HG03520 (cell line): ENCODE measurements at regions not wholly inside any gene's neighbourhood (a gene's known extent, or its start where the extent isn't known, plus 50 kb on each side); places are given as distances from the start of the nearest gene placed in this dataset.
"Not testable (repeated sequence)": the region's sequence is repeated elsewhere in the genome, so short reads cannot be mapped to it uniquely, and the experiment has no call there.

Source experiments
- ATAC-seq: cut with Tn5 transposase; IDR thresholded peaks from one replicate; pipeline ENCODE4 v1.9.1; 2021; ENCODE audit warnings: mild to moderate bottlenecking, moderate library complexity; ENCODE audit not compliant: unreplicated experiment

- not testable (repeated sequence) for ATAC-seq
Observed at GRCh38 chr1:146654763-146655162, 283.4 kb upstream of the NBPF12 start.

- ATAC-seq = not testable (repeated sequence)
Observed at GRCh38 chr1:146645978-146646604, 292.0 kb upstream of the NBPF12 start.

- not testable (repeated sequence) for ATAC-seq
Observed at GRCh38 chr1:146641534-146641933, 296.6 kb upstream of the NBPF12 start.

GRCh38 chr1:146640671-146641070 lies 297.5 kb upstream of the NBPF12 start:
- not testable (repeated sequence) for ATAC-seq

- ATAC-seq = not testable (repeated sequence)
Observed at GRCh38 chr1:146630302-146630701, 307.8 kb upstream of the NBPF12 start.

GRCh38 chr1:146618582-146618981 lies 319.5 kb upstream of the NBPF12 start:
- ATAC-seq = not testable (repeated sequence)

- ATAC-seq = not testable (repeated sequence)
Observed at GRCh38 chr1:146604681-146605080, 333.4 kb upstream of the NBPF12 start.

- not testable (repeated sequence) for ATAC-seq
Observed at GRCh38 chr1:146600720-146601307, 337.3 kb upstream of the NBPF12 start.

- ATAC-seq = not testable (repeated sequence)
Observed at GRCh38 chr1:146599906-146600305, 338.2 kb upstream of the NBPF12 start.

GRCh38 chr1:146581229-146581628 lies 352.4 kb upstream of the NOTCH2NLA start:
- not testable (repeated sequence) for ATAC-seq

GRCh38 chr1:146567541-146567940 lies 338.7 kb upstream of the NOTCH2NLA start:
- ATAC-seq = not testable (repeated sequence)

GRCh38 chr1:146558032-146558431 lies 329.2 kb upstream of the NOTCH2NLA start:
- not testable (repeated sequence) for ATAC-seq

- not testable (repeated sequence) for ATAC-seq
Observed at GRCh38 chr1:146556405-146556804, 327.6 kb upstream of the NOTCH2NLA start.

GRCh38 chr1:146552414-146552813 lies 323.6 kb upstream of the NOTCH2NLA start:
- ATAC-seq = not testable (repeated sequence)

GRCh38 chr1:146548684-146549083 lies 319.9 kb upstream of the NOTCH2NLA start:
- ATAC-seq = not testable (repeated sequence)

- not testable (repeated sequence) for ATAC-seq
Observed at GRCh38 chr1:146546189-146546588, 317.4 kb upstream of the NOTCH2NLA start.

GRCh38 chr1:146537775-146538373 lies 309.1 kb upstream of the NOTCH2NLA start:
- not testable (repeated sequence) for ATAC-seq

- ATAC-seq = not testable (repeated sequence)
Observed at GRCh38 chr1:146536028-146536427, 307.2 kb upstream of the NOTCH2NLA start.

- ATAC-seq = not testable (repeated sequence)
Observed at GRCh38 chr1:146535575-146535974, 306.8 kb upstream of the NOTCH2NLA start.

GRCh38 chr1:146530958-146531357 lies 302.1 kb upstream of the NOTCH2NLA start:
- not testable (repeated sequence) for ATAC-seq

- ATAC-seq = not testable (repeated sequence)
Observed at GRCh38 chr1:146522812-146523211, 294.0 kb upstream of the NOTCH2NLA start.

- not testable (repeated sequence) for ATAC-seq
Observed at GRCh38 chr1:146522345-146522744, 293.5 kb upstream of the NOTCH2NLA start.
